CD4-positive, alpha-beta T cell treated with Interleukin-17A for 1 hour (primary cell): ENCODE measurements at regions not wholly inside any gene's neighbourhood (a gene's known extent, or its start where the extent isn't known, plus 50 kb on each side); places are given as distances from the start of the nearest gene placed in this dataset.

Experiments
- DNase-seq: peaks from one replicate; pipeline ENCODE4 v3.0.0-alpha.2; 2020

- no peak for DNase-seq
Measured at GRCh38 chr2:11018651-11019185, 107.0 kb downstream of the KCNF1 start.

- no peak for DNase-seq
Measured at GRCh38 chr2:11019614-11020013, 107.9 kb downstream of the KCNF1 start.

- no peak for DNase-seq
Measured at GRCh38 chr2:11022064-11022463, 110.3 kb downstream of the KCNF1 start.

GRCh38 chr2:11022591-11023273 lies 111.0 kb downstream of the KCNF1 start:
- no peak for DNase-seq

GRCh38 chr2:11023326-11024258 lies 111.9 kb downstream of the KCNF1 start:
- DNase-seq: no peak

GRCh38 chr2:11024259-11024645 lies 112.5 kb downstream of the KCNF1 start:
- DNase-seq: no peak

GRCh38 chr2:11024687-11025086 lies 113.0 kb downstream of the KCNF1 start:
- no peak for DNase-seq

- no peak for DNase-seq
Measured at GRCh38 chr2:11026286-11026921, 114.7 kb downstream of the KCNF1 start.

GRCh38 chr2:11027195-11027594 lies 115.5 kb downstream of the KCNF1 start:
- DNase-seq: no peak

GRCh38 chr2:11028407-11028916 lies 116.7 kb downstream of the KCNF1 start:
- DNase-seq: no peak

GRCh38 chr2:11029136-11029535 lies 117.4 kb downstream of the KCNF1 start:
- no peak for DNase-seq

- DNase-seq: no peak
Measured at GRCh38 chr2:11030036-11030435, 118.3 kb downstream of the KCNF1 start.

GRCh38 chr2:11030909-11031308 lies 119.2 kb downstream of the KCNF1 start:
- DNase-seq: no peak

- no peak for DNase-seq
Measured at GRCh38 chr2:11031876-11032275, 120.1 kb downstream of the KCNF1 start.

GRCh38 chr2:11032396-11032795 lies 120.7 kb downstream of the KCNF1 start:
- no peak for DNase-seq

GRCh38 chr2:11033114-11033513 lies 121.4 kb downstream of the KCNF1 start:
- no peak for DNase-seq

- no peak for DNase-seq
Measured at GRCh38 chr2:11038641-11039040, 116.6 kb upstream of the SLC66A3 start.

- no peak for DNase-seq
Measured at GRCh38 chr2:11040992-11041391, 114.3 kb upstream of the SLC66A3 start.

GRCh38 chr2:11042841-11043240 lies 112.4 kb upstream of the SLC66A3 start:
- no peak for DNase-seq

- DNase-seq: no peak
Measured at GRCh38 chr2:11043245-11043644, 112.0 kb upstream of the SLC66A3 start.

- no peak for DNase-seq
Measured at GRCh38 chr2:11044201-11044600, 111.1 kb upstream of the SLC66A3 start.

GRCh38 chr2:11045294-11045693 lies 110.0 kb upstream of the SLC66A3 start:
- DNase-seq: no peak

- no peak for DNase-seq
Measured at GRCh38 chr2:11048335-11049008, 106.8 kb upstream of the SLC66A3 start.
